ENCODE measurements at regions not wholly inside any gene's neighbourhood (a gene's known extent, or its start where the extent isn't known, plus 50 kb on each side); places are given as distances from the start of the nearest gene placed in this dataset.

GRCh38 chr4:181181331-181181730 lies 1061.9 kb upstream of the TENM3 start:
- no peaks in the 10 kb centered on the region for H3K4me1 Mint-ChIP-seq (ENCODE audit: unreplicated experiment)
- no peak overlapping the region for H3K4me3 Mint-ChIP-seq (ENCODE audit: unreplicated experiment)
- no peaks in the 10 kb centered on the region for H3K36me3 Mint-ChIP-seq (ENCODE audit: low read depth, unreplicated experiment)
- peaks cover 2% of the 10 kb centered on the region for H3K27me3 Mint-ChIP-seq (ENCODE audit: unreplicated experiment)
- H3K27ac Mint-ChIP-seq (ENCODE audit: unreplicated experiment) = no peak overlapping the region
- DNase-seq (ENCODE audit: low spot score) = no peak
- TF ChIP-seq, protein P1, sequence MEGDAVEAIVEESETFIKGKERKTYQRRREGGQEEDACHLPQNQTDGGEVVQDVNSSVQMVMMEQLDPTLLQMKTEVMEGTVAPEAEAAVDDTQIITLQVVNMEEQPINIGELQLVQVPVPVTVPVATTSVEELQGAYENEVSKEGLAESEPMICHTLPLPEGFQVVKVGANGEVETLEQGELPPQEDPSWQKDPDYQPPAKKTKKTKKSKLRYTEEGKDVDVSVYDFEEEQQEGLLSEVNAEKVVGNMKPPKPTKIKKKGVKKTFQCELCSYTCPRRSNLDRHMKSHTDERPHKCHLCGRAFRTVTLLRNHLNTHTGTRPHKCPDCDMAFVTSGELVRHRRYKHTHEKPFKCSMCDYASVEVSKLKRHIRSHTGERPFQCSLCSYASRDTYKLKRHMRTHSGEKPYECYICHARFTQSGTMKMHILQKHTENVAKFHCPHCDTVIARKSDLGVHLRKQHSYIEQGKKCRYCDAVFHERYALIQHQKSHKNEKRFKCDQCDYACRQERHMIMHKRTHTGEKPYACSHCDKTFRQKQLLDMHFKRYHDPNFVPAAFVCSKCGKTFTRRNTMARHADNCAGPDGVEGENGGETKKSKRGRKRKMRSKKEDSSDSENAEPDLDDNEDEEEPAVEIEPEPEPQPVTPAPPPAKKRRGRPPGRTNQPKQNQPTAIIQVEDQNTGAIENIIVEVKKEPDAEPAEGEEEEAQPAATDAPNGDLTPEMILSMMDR (IDR thresholded peaks at IDR 0.05; ENCODE audit: unreplicated experiment) = no peak
- no peaks in the 10 kb centered on the region for H3K9me3 Mint-ChIP-seq (ENCODE audit: unreplicated experiment)

GRCh38 chr4:181189751-181190150 lies 1053.5 kb upstream of the TENM3 start:
- Mint-ChIP-seq H3K9me3 (ENCODE audit: unreplicated experiment) (no peaks in the 10 kb centered on the region), H3K27ac (ENCODE audit: unreplicated experiment) (no peak overlapping the region), H3K4me1 (ENCODE audit: unreplicated experiment) (no peaks in the 10 kb centered on the region), H3K4me3 (ENCODE audit: unreplicated experiment) (no peak overlapping the region), H3K36me3 (ENCODE audit: low read depth, unreplicated experiment) (no peaks in the 10 kb centered on the region), H3K27me3 (ENCODE audit: unreplicated experiment) (no peaks in the 10 kb centered on the region)
- TF ChIP-seq, protein P1 (IDR thresholded peaks at IDR 0.05; ENCODE audit: unreplicated experiment) = no peak
- no peak for DNase-seq (ENCODE audit: low spot score)

- TF ChIP-seq, protein P1 (IDR thresholded peaks at IDR 0.05; ENCODE audit: unreplicated experiment) = no peak
- Mint-ChIP-seq H3K27ac (ENCODE audit: unreplicated experiment) (no peak overlapping the region), H3K4me1 (ENCODE audit: unreplicated experiment) (no peaks in the 10 kb centered on the region)
These were observed 1049.9 kb upstream of the TENM3 start for GRCh38 chr4:181193131-181193930.

GRCh38 chr4:181194096-181194495 lies 1049.1 kb upstream of the TENM3 start:
- peaks cover 3% of the 10 kb centered on the region for H3K27me3 Mint-ChIP-seq (ENCODE audit: unreplicated experiment)

More at GRCh38 chr4:181193131-181193930, 1049.9 kb upstream of the TENM3 start:
- Mint-ChIP-seq H3K9me3 (ENCODE audit: unreplicated experiment) (no peaks in the 10 kb centered on the region), H3K27me3 (ENCODE audit: unreplicated experiment) (no peaks in the 10 kb centered on the region), H3K4me3 (ENCODE audit: unreplicated experiment) (no peak overlapping the region), H3K36me3 (ENCODE audit: low read depth, unreplicated experiment) (no peaks in the 10 kb centered on the region)
- no peak for DNase-seq (ENCODE audit: low spot score)

GRCh38 chr4:181200076-181200475 lies 1043.1 kb upstream of the TENM3 start:
- H3K27me3 Mint-ChIP-seq (ENCODE audit: unreplicated experiment) = peaks cover 3% of the 10 kb centered on the region
- no peak overlapping the region for H3K4me3 Mint-ChIP-seq (ENCODE audit: unreplicated experiment)
- TF ChIP-seq, protein P1 (IDR thresholded peaks at IDR 0.05; ENCODE audit: unreplicated experiment) = no peak

More at GRCh38 chr4:181194096-181194495, 1049.1 kb upstream of the TENM3 start:
- Mint-ChIP-seq H3K27ac (ENCODE audit: unreplicated experiment) (no peak overlapping the region), H3K4me1 (ENCODE audit: unreplicated experiment) (no peaks in the 10 kb centered on the region), H3K4me3 (ENCODE audit: unreplicated experiment) (no peak overlapping the region), H3K36me3 (ENCODE audit: low read depth, unreplicated experiment) (no peaks in the 10 kb centered on the region), H3K9me3 (ENCODE audit: unreplicated experiment) (no peaks in the 10 kb centered on the region)
- TF ChIP-seq, protein P1 (IDR thresholded peaks at IDR 0.05; ENCODE audit: unreplicated experiment) = no peak
- DNase-seq (ENCODE audit: low spot score) = no peak

More at GRCh38 chr4:181200076-181200475, 1043.1 kb upstream of the TENM3 start:
- H3K9me3 Mint-ChIP-seq (ENCODE audit: unreplicated experiment) = no peaks in the 10 kb centered on the region
- H3K4me1 Mint-ChIP-seq (ENCODE audit: unreplicated experiment) = no peaks in the 10 kb centered on the region
- H3K36me3 Mint-ChIP-seq (ENCODE audit: low read depth, unreplicated experiment) = no peaks in the 10 kb centered on the region
- no peak for DNase-seq (ENCODE audit: low spot score)
- no peak overlapping the region for H3K27ac Mint-ChIP-seq (ENCODE audit: unreplicated experiment)

Measured in endothelial cell (in vitro differentiated cells).